ENCODE measurements at regions not wholly inside any gene's neighbourhood (a gene's known extent, or its start where the extent isn't known, plus 50 kb on each side); places are given as distances from the start of the nearest gene placed in this dataset.

DNA sequence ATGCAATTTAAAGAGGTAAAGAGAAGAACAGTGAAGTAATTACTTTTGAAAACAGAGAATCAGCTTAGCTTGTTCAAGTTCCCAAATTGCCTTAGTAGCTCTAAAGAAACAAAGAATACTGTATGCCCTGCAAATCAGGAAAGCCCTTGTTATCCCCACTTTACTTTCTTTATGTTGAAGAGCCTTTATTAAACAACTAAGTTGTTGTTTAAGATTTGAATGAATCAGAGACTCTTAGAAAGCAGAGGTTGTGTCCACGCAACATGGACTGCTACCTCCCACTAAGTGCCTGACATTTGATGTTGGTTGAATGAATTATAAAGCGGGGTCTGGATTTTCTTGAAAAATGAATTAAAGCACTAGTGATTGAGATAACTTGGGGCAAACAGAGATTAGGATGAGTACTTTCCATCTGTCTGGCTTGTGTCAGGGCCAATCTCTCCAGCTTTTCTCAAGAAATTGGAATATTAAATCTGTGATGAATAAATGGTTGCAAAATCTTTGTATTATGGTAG lies 214.7 kb downstream of the POSTN start:
- no peaks in the 10 kb centered on the region for H3K4me1 ChIP-seq (ENCODE audit: control insufficient read depth in 1 of 2, insufficient read depth in 2 of 2, low read length in 2 of 2)
- H3K27me3 ChIP-seq (ENCODE audit: low read depth, low read length) = no peaks in the 10 kb centered on the region
- no peak overlapping the region for H3K4me3 ChIP-seq (ENCODE audit: low read depth in 1 of 2, low read length in 2 of 2)

GRCh38 chr13:37383046-37383445 lies 215.5 kb downstream of the POSTN start:
- no peaks in the 10 kb centered on the region for H3K9me3 ChIP-seq (ENCODE audit: control insufficient read depth in 1 of 2, low read length in 2 of 2)
- H3K4me1 ChIP-seq (ENCODE audit: control insufficient read depth in 1 of 2, insufficient read depth in 2 of 2, low read length in 2 of 2) = no peaks in the 10 kb centered on the region
- no peaks in the 10 kb centered on the region for H3K36me3 ChIP-seq (ENCODE audit: control insufficient read depth in 1 of 2, insufficient read depth in 2 of 2, low read length in 2 of 2)
- no peak overlapping the region for H3K4me3 ChIP-seq (ENCODE audit: low read depth in 1 of 2, low read length in 2 of 2)
- H3K27ac ChIP-seq (ENCODE audit: low read length) = no peak overlapping the region
- H3K27me3 ChIP-seq (ENCODE audit: low read depth, low read length) = no peaks in the 10 kb centered on the region

More for the DNA sequence above, 214.7 kb downstream of the POSTN start:
- H3K9me3 ChIP-seq (ENCODE audit: control insufficient read depth in 1 of 2, low read length in 2 of 2) = no peaks in the 10 kb centered on the region
- H3K36me3 ChIP-seq (ENCODE audit: control insufficient read depth in 1 of 2, insufficient read depth in 2 of 2, low read length in 2 of 2) = no peaks in the 10 kb centered on the region
- H3K27ac ChIP-seq (ENCODE audit: low read length) = no peak overlapping the region

DNA sequence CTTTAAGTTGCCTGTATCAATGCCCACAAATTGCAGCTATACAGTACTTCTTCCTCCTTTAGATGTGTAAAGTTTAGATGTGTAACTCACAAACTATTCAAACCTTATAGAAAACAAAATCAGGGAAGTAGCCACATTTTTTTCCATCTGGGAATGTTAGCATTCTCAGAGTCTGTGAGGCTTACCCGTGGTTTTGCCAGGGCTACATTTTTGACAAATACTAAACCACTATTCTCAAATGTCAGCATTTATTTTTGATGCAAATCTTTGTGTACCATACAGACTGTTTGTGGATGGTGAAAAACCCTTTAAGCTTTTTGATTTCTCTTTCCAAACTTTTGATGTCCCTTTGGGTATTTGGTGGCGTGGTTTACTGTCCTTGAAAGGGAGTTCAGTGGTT lies 216.4 kb downstream of the POSTN start:
- Histone ChIP-seq H3K27me3 (ENCODE audit: low read depth, low read length) (no peaks in the 10 kb centered on the region), H3K4me3 (ENCODE audit: low read depth in 1 of 2, low read length in 2 of 2) (no peak overlapping the region), H3K4me1 (ENCODE audit: control insufficient read depth in 1 of 2, insufficient read depth in 2 of 2, low read length in 2 of 2) (no peaks in the 10 kb centered on the region), H3K9me3 (ENCODE audit: control insufficient read depth in 1 of 2, low read length in 2 of 2) (no peaks in the 10 kb centered on the region), H3K27ac (ENCODE audit: low read length) (no peak overlapping the region), H3K36me3 (ENCODE audit: control insufficient read depth in 1 of 2, insufficient read depth in 2 of 2, low read length in 2 of 2) (no peaks in the 10 kb centered on the region)

DNA sequence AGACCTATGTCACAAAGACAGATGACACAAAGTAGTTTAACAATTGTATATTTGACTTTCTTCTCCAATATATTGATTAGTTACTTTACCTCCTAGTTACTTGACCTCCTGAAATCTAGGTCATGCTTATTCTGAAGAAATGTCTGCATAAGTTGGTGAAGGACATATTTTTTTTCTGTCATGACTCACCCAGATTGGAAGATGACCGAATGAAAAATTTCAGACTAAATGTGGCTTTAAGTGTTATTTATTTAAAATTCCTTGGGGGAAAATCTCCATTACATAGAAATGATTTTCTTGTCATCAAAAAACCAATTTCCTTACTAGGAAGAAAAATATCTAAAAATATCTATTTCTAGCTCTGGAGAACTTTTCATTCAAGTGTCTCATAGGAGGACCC lies 217.1 kb downstream of the POSTN start:
- Histone ChIP-seq H3K27ac (ENCODE audit: low read length) (no peak overlapping the region), H3K36me3 (ENCODE audit: control insufficient read depth in 1 of 2, insufficient read depth in 2 of 2, low read length in 2 of 2) (no peaks in the 10 kb centered on the region), H3K9me3 (ENCODE audit: control insufficient read depth in 1 of 2, low read length in 2 of 2) (no peaks in the 10 kb centered on the region), H3K4me1 (ENCODE audit: control insufficient read depth in 1 of 2, insufficient read depth in 2 of 2, low read length in 2 of 2) (no peaks in the 10 kb centered on the region), H3K4me3 (ENCODE audit: low read depth in 1 of 2, low read length in 2 of 2) (no peak overlapping the region), H3K27me3 (ENCODE audit: low read depth, low read length) (no peaks in the 10 kb centered on the region)

GRCh38 chr13:37379841-37380240 lies 218.7 kb downstream of the POSTN start:
- H3K4me3 ChIP-seq (ENCODE audit: low read depth in 1 of 2, low read length in 2 of 2) = no peak overlapping the region
- no peaks in the 10 kb centered on the region for H3K4me1 ChIP-seq (ENCODE audit: control insufficient read depth in 1 of 2, insufficient read depth in 2 of 2, low read length in 2 of 2)
- no peaks in the 10 kb centered on the region for H3K9me3 ChIP-seq (ENCODE audit: control insufficient read depth in 1 of 2, low read length in 2 of 2)
- H3K36me3 ChIP-seq (ENCODE audit: control insufficient read depth in 1 of 2, insufficient read depth in 2 of 2, low read length in 2 of 2) = no peaks in the 10 kb centered on the region
- no peak overlapping the region for H3K27ac ChIP-seq (ENCODE audit: low read length)
- H3K27me3 ChIP-seq (ENCODE audit: low read depth, low read length) = no peaks in the 10 kb centered on the region

DNA sequence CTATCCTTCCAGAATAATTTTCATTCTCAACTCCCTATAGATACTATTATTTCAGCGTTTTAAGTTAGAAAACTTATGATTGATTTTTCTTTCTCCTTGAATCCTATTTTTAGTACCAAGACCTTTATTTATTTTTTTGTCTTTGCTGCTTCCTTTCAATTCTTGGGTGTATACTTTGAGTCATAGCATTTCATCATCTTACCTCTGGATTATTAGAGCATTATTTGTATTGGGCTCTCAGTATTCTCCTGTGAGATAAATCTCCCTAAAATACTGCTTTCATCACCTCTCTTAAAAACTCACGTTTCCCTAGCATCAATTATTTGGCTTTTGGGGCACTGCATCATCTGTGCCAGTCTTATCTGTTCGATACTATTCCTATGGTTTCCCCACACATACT lies 222.8 kb downstream of the POSTN start:
- Histone ChIP-seq H3K4me1 (ENCODE audit: control insufficient read depth in 1 of 2, insufficient read depth in 2 of 2, low read length in 2 of 2) (no peaks in the 10 kb centered on the region), H3K4me3 (ENCODE audit: low read depth in 1 of 2, low read length in 2 of 2) (no peak overlapping the region), H3K27me3 (ENCODE audit: low read depth, low read length) (no peaks in the 10 kb centered on the region), H3K9me3 (ENCODE audit: control insufficient read depth in 1 of 2, low read length in 2 of 2) (no peaks in the 10 kb centered on the region), H3K27ac (ENCODE audit: low read length) (no peak overlapping the region), H3K36me3 (ENCODE audit: control insufficient read depth in 1 of 2, insufficient read depth in 2 of 2, low read length in 2 of 2) (no peaks in the 10 kb centered on the region)

DNA sequence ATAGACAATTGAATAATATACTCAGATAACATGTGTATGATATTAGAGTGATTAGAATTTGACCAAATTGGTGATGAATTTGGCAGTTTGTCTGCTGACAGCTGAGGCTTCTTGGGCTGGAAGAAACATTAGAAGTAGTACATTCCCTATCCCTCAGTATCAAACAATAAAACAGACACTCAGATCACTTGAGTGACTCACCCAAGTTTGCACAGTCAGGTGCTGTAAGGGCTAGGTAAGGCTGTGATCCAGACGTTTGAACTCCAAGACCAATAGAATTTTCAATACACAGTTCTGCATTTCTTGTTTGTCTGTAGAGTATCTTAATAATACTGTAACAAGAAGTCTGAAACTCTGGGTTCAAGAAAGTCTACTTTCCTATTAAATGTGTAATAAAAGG lies 223.5 kb downstream of the POSTN start:
- no peaks in the 10 kb centered on the region for H3K4me1 ChIP-seq (ENCODE audit: control insufficient read depth in 1 of 2, insufficient read depth in 2 of 2, low read length in 2 of 2)
- no peak overlapping the region for H3K27ac ChIP-seq (ENCODE audit: low read length)
- no peaks in the 10 kb centered on the region for H3K36me3 ChIP-seq (ENCODE audit: control insufficient read depth in 1 of 2, insufficient read depth in 2 of 2, low read length in 2 of 2)
- no peak overlapping the region for H3K4me3 ChIP-seq (ENCODE audit: low read depth in 1 of 2, low read length in 2 of 2)
- no peaks in the 10 kb centered on the region for H3K9me3 ChIP-seq (ENCODE audit: control insufficient read depth in 1 of 2, low read length in 2 of 2)
- no peaks in the 10 kb centered on the region for H3K27me3 ChIP-seq (ENCODE audit: low read depth, low read length)

- H3K4me1 ChIP-seq (ENCODE audit: control insufficient read depth in 1 of 2, insufficient read depth in 2 of 2, low read length in 2 of 2) = no peaks in the 10 kb centered on the region
- no peaks in the 10 kb centered on the region for H3K9me3 ChIP-seq (ENCODE audit: control insufficient read depth in 1 of 2, low read length in 2 of 2)
- no peak overlapping the region for H3K4me3 ChIP-seq (ENCODE audit: low read depth in 1 of 2, low read length in 2 of 2)
- no peaks in the 10 kb centered on the region for H3K36me3 ChIP-seq (ENCODE audit: control insufficient read depth in 1 of 2, insufficient read depth in 2 of 2, low read length in 2 of 2)
- no peak overlapping the region for H3K27ac ChIP-seq (ENCODE audit: low read length)
- H3K27me3 ChIP-seq (ENCODE audit: low read depth, low read length) = no peaks in the 10 kb centered on the region
Observed at GRCh38 chr13:37369616-37370015, 229.0 kb downstream of the POSTN start.

DNA sequence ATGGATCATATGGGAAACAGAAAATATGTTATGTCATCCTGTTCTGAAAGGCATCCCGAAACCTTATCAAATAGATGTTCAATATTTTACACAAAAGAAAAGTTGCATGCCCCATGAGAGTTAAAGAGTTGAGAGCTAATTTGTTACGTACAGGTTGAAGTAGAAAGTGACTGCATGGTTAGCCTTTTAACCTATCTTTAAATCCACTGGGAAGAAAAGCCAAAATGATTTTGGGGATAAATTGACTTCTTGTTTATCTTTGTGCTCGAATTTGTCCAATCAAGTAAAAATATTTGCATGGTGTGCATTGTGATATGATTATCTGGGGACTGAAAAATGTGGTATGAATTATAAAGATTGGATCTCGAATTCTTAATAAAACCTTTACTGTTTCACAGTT lies 230.1 kb downstream of the POSTN start:
- Histone ChIP-seq H3K27me3 (ENCODE audit: low read depth, low read length) (no peaks in the 10 kb centered on the region), H3K27ac (ENCODE audit: low read length) (no peak overlapping the region), H3K4me1 (ENCODE audit: control insufficient read depth in 1 of 2, insufficient read depth in 2 of 2, low read length in 2 of 2) (no peaks in the 10 kb centered on the region), H3K4me3 (ENCODE audit: low read depth in 1 of 2, low read length in 2 of 2) (no peak overlapping the region), H3K36me3 (ENCODE audit: control insufficient read depth in 1 of 2, insufficient read depth in 2 of 2, low read length in 2 of 2) (no peaks in the 10 kb centered on the region), H3K9me3 (ENCODE audit: control insufficient read depth in 1 of 2, low read length in 2 of 2) (no peaks in the 10 kb centered on the region)

- Histone ChIP-seq H3K36me3 (ENCODE audit: control insufficient read depth in 1 of 2, insufficient read depth in 2 of 2, low read length in 2 of 2) (no peaks in the 10 kb centered on the region), H3K27ac (ENCODE audit: low read length) (no peak overlapping the region), H3K4me3 (ENCODE audit: low read depth in 1 of 2, low read length in 2 of 2) (no peak overlapping the region), H3K9me3 (ENCODE audit: control insufficient read depth in 1 of 2, low read length in 2 of 2) (no peaks in the 10 kb centered on the region), H3K27me3 (ENCODE audit: low read depth, low read length) (no peaks in the 10 kb centered on the region), H3K4me1 (ENCODE audit: control insufficient read depth in 1 of 2, insufficient read depth in 2 of 2, low read length in 2 of 2) (no peaks in the 10 kb centered on the region)
Observed at GRCh38 chr13:37366044-37366770, 232.4 kb downstream of the POSTN start.

- H3K4me1 ChIP-seq (ENCODE audit: control insufficient read depth in 1 of 2, insufficient read depth in 2 of 2, low read length in 2 of 2) = no peaks in the 10 kb centered on the region
Observed at GRCh38 chr13:37365496-37365895, 233.1 kb downstream of the POSTN start.

DNA sequence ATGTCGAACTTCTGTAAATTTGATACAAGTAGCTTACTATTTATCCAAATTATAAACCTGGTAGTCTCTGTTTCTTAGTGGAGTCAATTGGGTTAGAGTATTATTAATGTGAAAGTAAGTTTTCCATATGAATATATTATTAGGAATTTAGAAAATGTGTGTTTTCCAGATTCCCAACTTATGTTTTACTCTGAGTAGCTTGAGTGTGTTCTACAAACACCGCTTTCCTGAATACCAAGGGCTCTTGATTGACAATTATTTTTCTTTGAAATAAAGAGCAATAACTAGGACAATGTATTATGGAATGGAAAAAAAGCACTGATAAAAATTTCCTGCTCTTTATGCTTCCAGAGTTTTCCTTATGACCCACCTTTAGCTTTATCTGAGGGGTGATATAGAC lies 233.6 kb downstream of the POSTN start:
- no peak overlapping the region for H3K4me3 ChIP-seq (ENCODE audit: low read depth in 1 of 2, low read length in 2 of 2)
- H3K36me3 ChIP-seq (ENCODE audit: control insufficient read depth in 1 of 2, insufficient read depth in 2 of 2, low read length in 2 of 2) = no peaks in the 10 kb centered on the region
- H3K4me1 ChIP-seq (ENCODE audit: control insufficient read depth in 1 of 2, insufficient read depth in 2 of 2, low read length in 2 of 2) = no peaks in the 10 kb centered on the region
- no peaks in the 10 kb centered on the region for H3K27me3 ChIP-seq (ENCODE audit: low read depth, low read length)
- no peak overlapping the region for H3K27ac ChIP-seq (ENCODE audit: low read length)
- no peaks in the 10 kb centered on the region for H3K9me3 ChIP-seq (ENCODE audit: control insufficient read depth in 1 of 2, low read length in 2 of 2)

More at GRCh38 chr13:37365496-37365895, 233.1 kb downstream of the POSTN start:
- no peaks in the 10 kb centered on the region for H3K27me3 ChIP-seq (ENCODE audit: low read depth, low read length)
- H3K4me3 ChIP-seq (ENCODE audit: low read depth in 1 of 2, low read length in 2 of 2) = no peak overlapping the region
- H3K36me3 ChIP-seq (ENCODE audit: control insufficient read depth in 1 of 2, insufficient read depth in 2 of 2, low read length in 2 of 2) = no peaks in the 10 kb centered on the region
- no peaks in the 10 kb centered on the region for H3K9me3 ChIP-seq (ENCODE audit: control insufficient read depth in 1 of 2, low read length in 2 of 2)
- no peak overlapping the region for H3K27ac ChIP-seq (ENCODE audit: low read length)
